ENCODE measurements at regions not wholly inside any gene's neighbourhood (a gene's known extent, or its start where the extent isn't known, plus 50 kb on each side); places are given as distances from the start of the nearest gene placed in this dataset.
"Not testable (repeated sequence)": the region's sequence is repeated elsewhere in the genome, so short reads cannot be mapped to it uniquely, and the experiment has no call there.

- DNase-seq, result not testable (repeated sequence)
These were observed 116.2 kb downstream of the ADRA2C start for GRCh38 chr4:3882316-3882885.

- DNase-seq, result not testable (repeated sequence)
These were observed 118.1 kb downstream of the ADRA2C start for GRCh38 chr4:3884261-3884660.

GRCh38 chr4:3893590-3893989 lies 127.4 kb downstream of the ADRA2C start:
- not testable (repeated sequence) for DNase-seq

GRCh38 chr4:3894086-3894959 lies 128.1 kb downstream of the ADRA2C start:
- not testable (repeated sequence) for DNase-seq

- DNase-seq, result no peak
These were observed 130.3 kb downstream of the ADRA2C start for GRCh38 chr4:3896441-3896840.

GRCh38 chr4:3896871-3897578 lies 130.8 kb downstream of the ADRA2C start:
- not testable (repeated sequence) for DNase-seq

GRCh38 chr4:3898098-3898497 lies 131.9 kb downstream of the ADRA2C start:
- no peak for DNase-seq

GRCh38 chr4:3898928-3899327 lies 132.7 kb downstream of the ADRA2C start:
- DNase-seq, result not testable (repeated sequence)

- not testable (repeated sequence) for DNase-seq
These were observed 138.2 kb downstream of the ADRA2C start for GRCh38 chr4:3904264-3904955.

- not testable (repeated sequence) for DNase-seq
These were observed 143.4 kb downstream of the ADRA2C start for GRCh38 chr4:3909616-3910015.

GRCh38 chr4:3910161-3910950 lies 144.2 kb downstream of the ADRA2C start:
- not testable (repeated sequence) for DNase-seq

- no peak for DNase-seq
These were observed 145.2 kb downstream of the ADRA2C start for GRCh38 chr4:3911252-3911856.

- DNase-seq, result not testable (repeated sequence)
These were observed 148.3 kb downstream of the ADRA2C start for GRCh38 chr4:3914511-3914910.

GRCh38 chr4:3919509-3919908 lies 153.3 kb downstream of the ADRA2C start:
- DNase-seq, result not testable (repeated sequence)

- DNase-seq, result not testable (repeated sequence)
These were observed 155.7 kb downstream of the ADRA2C start for GRCh38 chr4:3921902-3922301.

GRCh38 chr4:3925841-3926240 lies 159.7 kb downstream of the ADRA2C start:
- DNase-seq, result not testable (repeated sequence)

GRCh38 chr4:3926271-3926670 lies 160.1 kb downstream of the ADRA2C start:
- not testable (repeated sequence) for DNase-seq

- DNase-seq, result not testable (repeated sequence)
These were observed 161.0 kb downstream of the ADRA2C start for GRCh38 chr4:3926969-3927755.

GRCh38 chr4:3929431-3929830 lies 163.2 kb downstream of the ADRA2C start:
- not testable (repeated sequence) for DNase-seq

GRCh38 chr4:3932734-3933133 lies 166.5 kb downstream of the ADRA2C start:
- DNase-seq, result not testable (repeated sequence)

- not testable (repeated sequence) for DNase-seq
These were observed 169.2 kb downstream of the ADRA2C start for GRCh38 chr4:3935406-3935805.
